ENCODE measurements at regions not wholly inside any gene's neighbourhood (a gene's known extent, or its start where the extent isn't known, plus 50 kb on each side); places are given as distances from the start of the nearest gene placed in this dataset.

- TF ChIP-seq CTCF (optimal IDR thresholded peaks at IDR 0.05 in 1 of 3, IDR thresholded peaks at IDR 0.05 in 1 of 3, conservative IDR thresholded peaks at IDR 0.05 in 1 of 3; ENCODE audit: extremely low read depth in 1 of 3, insufficient read depth in 2 of 3, low read length in 3 of 3) (no peak), EZH2 (IDR thresholded peaks at IDR 0.05; ENCODE audit: low read length) (no peak)
These were observed 286.5 kb upstream of the SOX14 start for GRCh38 chr3:137477614-137478013.
